HFFc6 (cell line): ENCODE measurements at regions not wholly inside any gene's neighbourhood (a gene's known extent, or its start where the extent isn't known, plus 50 kb on each side); places are given as distances from the start of the nearest gene placed in this dataset.

Source experiments
- DNase-seq: peaks from one replicate; pipeline ENCODE4 v3.0.0-alpha.2; 2018
- H3K27ac Mint-ChIP-seq: 2 replicates; pipeline ENCODE4 v1.8.0; 2020; ENCODE audit warnings: mild to moderate bottlenecking, mixed read lengths
- H3K27me3 Mint-ChIP-seq: 2 replicates; pipeline ENCODE4 v1.8.0; 2021; ENCODE audit warnings: mild to moderate bottlenecking, moderate library complexity, mixed read lengths; ENCODE audit not compliant: insufficient read depth
- H3K36me3 Mint-ChIP-seq: 2 replicates; pipeline ENCODE4 v1.8.0; 2021; ENCODE audit warnings: low read depth, mixed read lengths
- H3K4me1 Mint-ChIP-seq: 2 replicates; pipeline ENCODE4 v1.8.0; 2020; ENCODE audit warnings: low read depth, mixed read lengths
- H3K4me3 Mint-ChIP-seq: 2 replicates; pipeline ENCODE4 v1.8.0; 2020; ENCODE audit warnings: mild to moderate bottlenecking, moderate library complexity, mixed read lengths
- H3K9me3 Mint-ChIP-seq: 2 replicates; pipeline ENCODE4 v1.8.0; 2020; ENCODE audit warnings: mild to moderate bottlenecking, mixed read lengths
- TF ChIP-seq, protein P1 (sequence below): fragments of 200-600 bp; sonication (generic); IDR thresholded peaks from 2 replicates; pipeline ENCODE4 v1.5.0; 2021; ENCODE audit warnings: antibody characterized with exemption, mild to moderate bottlenecking

DNA sequence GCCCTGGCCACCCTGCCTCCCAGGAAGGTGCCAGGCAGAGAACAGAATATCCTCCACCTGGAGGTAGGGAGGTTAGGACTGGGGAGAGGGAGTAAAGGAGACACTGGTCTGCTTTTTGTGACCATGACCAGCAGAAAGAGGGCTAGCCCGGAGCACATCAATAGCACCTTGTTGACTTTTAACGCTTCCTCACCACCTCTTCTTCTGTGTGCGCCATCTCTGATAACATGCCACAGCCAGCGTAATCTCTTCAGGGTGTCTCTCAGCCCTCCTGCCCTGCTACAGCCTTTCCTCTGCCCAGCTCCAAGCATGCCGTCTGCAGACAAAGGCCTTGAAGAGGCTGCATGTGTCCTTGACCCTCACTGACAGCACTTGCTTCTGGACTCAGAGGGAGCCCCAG is 50.9 kb upstream of the GJA5 start:
- no peak overlapping the region for H3K4me3 Mint-ChIP-seq
- DNase-seq = no peak
- H3K9me3 Mint-ChIP-seq = peaks cover 3% of the 10 kb centered on the region; the same call in 1 of the 2 replicates
- TF ChIP-seq, protein P1, sequence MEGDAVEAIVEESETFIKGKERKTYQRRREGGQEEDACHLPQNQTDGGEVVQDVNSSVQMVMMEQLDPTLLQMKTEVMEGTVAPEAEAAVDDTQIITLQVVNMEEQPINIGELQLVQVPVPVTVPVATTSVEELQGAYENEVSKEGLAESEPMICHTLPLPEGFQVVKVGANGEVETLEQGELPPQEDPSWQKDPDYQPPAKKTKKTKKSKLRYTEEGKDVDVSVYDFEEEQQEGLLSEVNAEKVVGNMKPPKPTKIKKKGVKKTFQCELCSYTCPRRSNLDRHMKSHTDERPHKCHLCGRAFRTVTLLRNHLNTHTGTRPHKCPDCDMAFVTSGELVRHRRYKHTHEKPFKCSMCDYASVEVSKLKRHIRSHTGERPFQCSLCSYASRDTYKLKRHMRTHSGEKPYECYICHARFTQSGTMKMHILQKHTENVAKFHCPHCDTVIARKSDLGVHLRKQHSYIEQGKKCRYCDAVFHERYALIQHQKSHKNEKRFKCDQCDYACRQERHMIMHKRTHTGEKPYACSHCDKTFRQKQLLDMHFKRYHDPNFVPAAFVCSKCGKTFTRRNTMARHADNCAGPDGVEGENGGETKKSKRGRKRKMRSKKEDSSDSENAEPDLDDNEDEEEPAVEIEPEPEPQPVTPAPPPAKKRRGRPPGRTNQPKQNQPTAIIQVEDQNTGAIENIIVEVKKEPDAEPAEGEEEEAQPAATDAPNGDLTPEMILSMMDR = no peak
- no peaks in the 10 kb centered on the region for H3K36me3 Mint-ChIP-seq
- no peak overlapping the region for H3K27ac Mint-ChIP-seq
- no peaks in the 10 kb centered on the region for H3K4me1 Mint-ChIP-seq
- H3K27me3 Mint-ChIP-seq = peaks cover 11% of the 10 kb centered on the region

DNA sequence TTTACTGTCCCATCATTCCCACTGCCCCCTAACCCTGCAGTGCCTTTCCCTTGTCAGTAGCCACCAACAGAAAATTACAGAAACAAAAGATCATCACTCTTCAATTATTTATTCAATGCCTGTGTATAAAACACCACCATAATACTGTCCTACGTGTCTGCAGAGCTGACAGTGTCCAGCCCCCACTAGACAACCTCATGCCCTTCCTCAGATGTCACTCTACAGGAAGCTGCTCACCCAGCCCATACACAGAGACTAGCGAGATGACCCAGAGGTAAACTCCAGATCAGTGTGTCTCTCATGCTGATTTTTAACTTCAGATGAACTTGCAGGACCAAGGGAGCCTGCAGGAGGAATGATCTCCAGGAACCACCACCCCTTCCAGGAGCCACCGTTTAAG is 51.3 kb upstream of the GJA5 start:
- peaks cover 3% of the 10 kb centered on the region; the same call in 1 of the 2 replicates for H3K9me3 Mint-ChIP-seq
- H3K36me3 Mint-ChIP-seq = no peaks in the 10 kb centered on the region
- H3K27ac Mint-ChIP-seq = no peak overlapping the region
- TF ChIP-seq, protein P1 = no peak
- peaks cover 12% of the 10 kb centered on the region for H3K27me3 Mint-ChIP-seq
- no peak for DNase-seq
- no peak overlapping the region for H3K4me3 Mint-ChIP-seq
- no peaks in the 10 kb centered on the region for H3K4me1 Mint-ChIP-seq

DNA sequence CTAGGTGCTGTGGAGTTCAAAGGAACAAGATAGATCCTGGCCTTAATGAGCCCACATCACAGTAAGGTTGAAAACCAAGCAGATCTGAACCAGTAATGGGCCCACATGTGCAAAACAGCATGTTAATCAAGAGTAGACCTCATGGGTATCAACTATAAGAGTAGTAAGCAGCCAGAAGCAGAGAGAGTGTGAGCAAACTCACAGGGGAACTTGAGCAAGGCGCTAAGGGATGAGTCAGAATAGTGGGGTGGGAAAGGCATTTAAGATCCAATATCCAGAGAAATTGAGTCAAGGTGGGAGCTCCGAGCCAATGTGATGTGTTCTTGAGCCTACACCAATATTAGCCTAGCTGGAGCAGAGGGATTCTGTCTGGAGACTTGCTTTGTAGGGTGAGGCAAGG is 52.4 kb upstream of the GJA5 start:
- TF ChIP-seq, protein P1 = no peak
- Mint-ChIP-seq H3K27me3 (peaks cover 9% of the 10 kb centered on the region), H3K27ac (no peak overlapping the region), H3K4me3 (no peak overlapping the region), H3K4me1 (no peaks in the 10 kb centered on the region), H3K36me3 (no peaks in the 10 kb centered on the region), H3K9me3 (peaks cover 3% of the 10 kb centered on the region; the same call in 1 of the 2 replicates)
- DNase-seq = no peak

DNA sequence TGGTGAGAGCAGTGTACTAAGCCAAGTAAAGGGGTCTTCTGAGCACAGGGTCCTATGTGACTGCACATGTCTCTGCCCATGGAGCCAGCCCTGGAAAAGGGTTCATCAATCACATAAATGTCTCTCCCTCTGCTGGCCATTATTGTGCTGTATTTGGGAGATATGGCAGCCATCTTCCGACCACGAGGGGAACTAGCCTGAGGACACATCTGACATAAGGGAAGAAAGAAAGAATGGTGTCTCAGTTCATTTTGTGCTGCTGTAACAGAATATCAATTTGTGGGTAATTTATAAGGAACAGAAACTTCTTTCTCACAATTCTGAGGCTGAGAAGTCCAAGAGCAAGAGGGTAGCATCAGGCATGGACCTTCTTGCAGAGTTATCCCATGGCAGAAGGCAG is 55.1 kb upstream of the GJA5 start:
- Mint-ChIP-seq H3K9me3 (peaks cover 3% of the 10 kb centered on the region; the same call in 1 of the 2 replicates), H3K36me3 (no peaks in the 10 kb centered on the region), H3K4me1 (no peaks in the 10 kb centered on the region), H3K27ac (no peak overlapping the region), H3K27me3 (peaks cover 2% of the 10 kb centered on the region), H3K4me3 (no peak overlapping the region)
- TF ChIP-seq, protein P1 = peak; percentile 50
- no peak for DNase-seq

DNA sequence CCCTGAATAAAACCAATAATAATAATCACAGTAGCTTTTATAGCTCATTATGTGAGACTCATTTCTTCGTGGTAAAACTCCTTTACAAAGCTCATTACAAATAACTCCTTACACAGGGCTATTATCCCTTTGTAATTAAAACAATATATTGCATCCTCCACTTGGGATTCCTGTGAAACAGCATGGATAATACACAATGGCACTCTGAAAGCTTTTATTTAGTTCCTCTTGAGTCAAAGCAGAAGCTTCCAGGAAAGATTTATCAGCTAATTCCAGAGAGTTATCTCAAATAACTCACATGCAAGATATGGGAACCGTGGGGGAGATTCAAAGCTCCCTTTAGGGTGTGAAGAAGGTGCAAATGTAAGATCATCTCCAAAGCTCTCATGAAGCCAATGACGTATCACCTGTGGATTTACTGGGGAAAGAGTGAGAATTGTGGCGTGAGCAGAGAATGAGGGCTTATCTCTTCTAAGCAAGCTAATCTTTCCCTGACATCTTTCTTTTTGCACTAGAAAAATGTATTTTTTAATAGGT is 60.4 kb upstream of the GJA5 start:
- H3K4me3 Mint-ChIP-seq = no peak overlapping the region
- no peak for DNase-seq
- TF ChIP-seq, protein P1 = no peak
- no peak overlapping the region for H3K27ac Mint-ChIP-seq
- H3K9me3 Mint-ChIP-seq = no peaks in the 10 kb centered on the region
- H3K27me3 Mint-ChIP-seq = peaks cover 7% of the 10 kb centered on the region
- H3K36me3 Mint-ChIP-seq = no peaks in the 10 kb centered on the region
- no peaks in the 10 kb centered on the region for H3K4me1 Mint-ChIP-seq

DNA sequence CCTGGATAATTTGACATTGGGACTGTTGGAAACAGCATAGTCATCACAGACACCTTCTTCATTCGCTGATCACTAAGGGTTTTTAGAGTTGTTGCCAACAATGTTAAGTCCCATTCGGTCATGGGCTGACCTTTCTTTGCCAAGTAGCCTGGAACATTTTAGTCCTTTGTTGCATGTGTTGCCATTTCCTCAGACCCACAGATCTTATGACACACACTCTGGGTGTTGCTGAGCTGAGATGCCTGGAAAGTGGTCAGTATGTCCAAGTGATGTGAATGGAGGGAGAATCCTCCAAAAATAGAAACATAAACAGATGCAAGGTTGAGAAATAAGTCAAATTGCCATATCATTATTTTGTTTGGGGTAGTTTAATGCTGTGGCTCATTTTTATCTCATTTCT is 61.5 kb upstream of the GJA5 start:
- no peak overlapping the region for H3K4me3 Mint-ChIP-seq
- H3K27me3 Mint-ChIP-seq = peaks cover 6% of the 10 kb centered on the region; the same call in 1 of the 2 replicates
- no peaks in the 10 kb centered on the region for H3K36me3 Mint-ChIP-seq

More for the DNA sequence above, 61.5 kb upstream of the GJA5 start:
- peak; percentile 9 for DNase-seq
- Mint-ChIP-seq H3K27ac (no peak overlapping the region), H3K4me1 (no peaks in the 10 kb centered on the region), H3K9me3 (no peaks in the 10 kb centered on the region)
- TF ChIP-seq, protein P1 = no peak
